ENCODE measurements at regions not wholly inside any gene's neighbourhood (a gene's known extent, or its start where the extent isn't known, plus 50 kb on each side); places are given as distances from the start of the nearest gene placed in this dataset.
A peak's percentile ranks its signal among the peaks of the same experiment; 100 is the strongest.
"Not testable (repeated sequence)": the region's sequence is repeated elsewhere in the genome, so short reads cannot be mapped to it uniquely, and the experiment has no call there.

DNA sequence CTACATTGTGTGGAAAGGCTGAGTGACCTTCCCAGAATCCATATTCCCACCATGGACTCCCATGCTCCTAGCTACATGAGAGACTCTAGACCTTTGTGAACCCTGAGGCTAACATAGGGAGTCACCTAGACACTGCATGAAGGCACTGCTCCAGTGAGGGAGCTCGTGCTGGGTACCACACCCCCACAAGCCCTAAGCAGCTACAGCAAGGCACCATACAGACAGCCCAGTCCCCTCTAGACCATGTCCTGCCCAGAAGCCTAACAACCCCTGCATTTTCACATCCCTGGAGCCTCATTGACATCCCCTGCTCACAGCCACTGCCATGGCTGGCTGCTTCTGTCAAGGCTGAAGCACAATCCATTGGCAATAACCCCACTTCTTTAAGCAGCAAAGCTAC, 176.5 kb upstream of the CTNND2 start:
- DNase-seq: no peak

DNA sequence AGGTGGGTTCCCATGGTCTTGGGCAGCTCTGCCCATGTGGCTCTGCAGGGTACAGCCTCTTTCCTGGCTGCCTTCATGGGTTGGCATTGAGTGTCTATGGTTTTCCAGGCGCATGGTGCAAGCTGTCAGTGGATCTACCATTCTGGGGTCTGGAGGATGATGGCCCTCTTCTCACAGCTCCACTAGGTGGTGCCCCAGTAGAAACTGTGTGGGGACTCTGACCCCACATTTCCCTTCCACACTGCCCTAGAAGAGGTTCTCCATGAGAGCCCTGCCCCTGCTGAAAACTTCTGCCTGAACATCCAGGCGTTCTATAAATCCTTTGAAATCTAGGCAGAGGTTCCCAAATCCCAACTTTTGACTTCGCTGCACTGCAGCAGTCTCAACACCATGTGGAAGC, 174.0 kb upstream of the CTNND2 start:
- not testable (repeated sequence) for DNase-seq

DNA sequence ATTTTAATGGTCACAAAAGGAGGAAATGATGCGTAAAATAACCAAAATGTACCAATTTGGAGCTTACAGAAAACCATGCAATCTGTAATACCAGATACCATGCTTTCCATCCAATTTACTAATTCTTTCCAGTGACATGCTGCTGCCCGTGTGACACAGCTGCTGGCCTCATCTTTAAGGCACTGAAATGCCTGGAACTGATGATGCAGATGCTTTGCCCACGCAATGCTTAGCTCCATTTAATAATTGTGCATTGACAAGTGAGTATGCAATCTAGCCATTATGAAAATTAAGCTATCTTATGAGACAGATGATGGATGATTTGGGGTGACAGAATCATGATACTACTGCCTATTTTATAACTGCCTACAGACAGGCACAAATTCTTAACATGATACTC, 169.2 kb upstream of the CTNND2 start:
- no peak for DNase-seq

DNA sequence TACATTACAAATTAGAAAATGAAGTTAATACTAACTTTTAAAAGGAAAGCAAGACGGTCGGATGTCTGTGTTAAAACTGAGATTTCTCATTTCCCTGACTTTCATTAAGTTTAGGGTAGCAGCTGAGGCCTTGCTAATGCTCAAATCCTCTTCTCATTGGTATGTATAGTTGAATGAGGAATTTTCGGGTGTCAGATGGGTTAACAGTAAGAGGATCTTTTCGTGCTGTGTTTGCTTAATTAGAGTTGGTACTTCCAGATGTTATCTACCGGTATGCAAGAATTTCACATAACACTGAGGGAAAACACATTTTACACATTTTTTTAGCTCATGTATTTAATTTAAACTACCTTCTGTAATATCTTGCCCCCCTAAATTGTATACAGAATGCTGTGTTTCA, 168.2 kb upstream of the CTNND2 start:
- DNase-seq: no peak

DNA sequence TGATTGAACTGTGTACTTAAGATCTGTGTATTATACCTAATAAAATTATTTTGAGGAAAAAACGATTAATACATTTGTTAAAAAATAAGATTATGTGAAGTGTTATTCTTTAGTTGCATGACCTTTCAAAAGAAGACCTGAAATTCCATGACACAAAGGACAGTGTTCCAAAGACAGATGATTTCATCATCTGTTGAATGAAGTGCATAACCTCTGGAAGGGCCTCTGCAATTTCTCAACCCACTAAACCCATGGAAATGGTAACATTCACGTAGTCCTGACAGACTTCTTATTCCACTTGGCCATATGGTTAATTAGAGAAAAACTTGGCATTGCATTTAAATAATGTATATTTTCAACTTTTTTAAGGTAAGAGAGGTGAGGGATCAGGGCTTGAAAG, 167.2 kb upstream of the CTNND2 start:
- no peak for DNase-seq

DNA sequence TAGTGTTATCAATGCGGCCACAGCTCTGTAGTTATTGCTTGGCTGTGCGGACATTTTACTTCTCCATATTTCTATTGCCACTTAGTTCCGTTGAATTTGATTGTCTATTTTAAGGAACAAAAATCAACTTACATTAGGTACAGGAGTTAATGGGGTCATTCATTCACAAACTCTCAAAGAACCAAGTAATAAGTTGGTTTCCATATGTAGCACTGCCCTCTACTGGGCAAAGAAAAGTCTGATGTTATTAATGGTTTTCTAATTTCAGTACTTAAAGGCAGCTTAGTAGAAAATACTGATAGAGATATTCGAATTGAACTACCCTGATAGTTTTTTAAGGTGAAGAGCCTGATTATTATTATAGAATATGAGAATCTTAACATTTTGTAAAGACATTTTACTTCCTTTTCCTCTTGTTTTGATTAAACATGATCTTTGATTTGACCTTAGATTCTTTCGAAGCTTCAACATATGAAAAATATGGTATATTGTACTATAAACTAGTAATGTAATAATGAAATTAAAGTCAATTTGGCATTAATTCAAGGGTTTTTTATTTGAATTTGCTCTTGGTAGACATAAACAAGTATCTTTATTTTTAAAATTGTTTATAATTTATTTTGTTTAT, 119.5 kb upstream of the CTNND2 start:
- peak; percentile 4 for DNase-seq

DNA sequence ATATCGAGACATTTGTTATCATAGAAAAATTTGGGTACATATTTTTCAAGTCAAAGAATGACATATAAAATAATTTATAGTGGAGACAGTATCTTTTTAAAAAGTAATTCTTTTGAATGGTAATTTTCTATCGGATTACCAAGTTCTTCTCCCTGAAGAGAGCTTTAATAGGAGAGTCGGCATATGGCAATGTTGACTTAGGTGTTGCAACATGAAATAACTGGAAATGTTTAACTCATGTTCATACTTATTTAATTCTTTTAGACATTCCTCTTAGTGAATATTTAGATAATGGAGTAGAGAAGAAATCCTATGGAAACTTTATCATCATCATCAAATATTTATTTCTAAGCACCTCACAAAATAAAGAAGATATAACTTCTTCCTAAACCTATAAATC, 118.2 kb upstream of the CTNND2 start:
- no peak for DNase-seq

DNA sequence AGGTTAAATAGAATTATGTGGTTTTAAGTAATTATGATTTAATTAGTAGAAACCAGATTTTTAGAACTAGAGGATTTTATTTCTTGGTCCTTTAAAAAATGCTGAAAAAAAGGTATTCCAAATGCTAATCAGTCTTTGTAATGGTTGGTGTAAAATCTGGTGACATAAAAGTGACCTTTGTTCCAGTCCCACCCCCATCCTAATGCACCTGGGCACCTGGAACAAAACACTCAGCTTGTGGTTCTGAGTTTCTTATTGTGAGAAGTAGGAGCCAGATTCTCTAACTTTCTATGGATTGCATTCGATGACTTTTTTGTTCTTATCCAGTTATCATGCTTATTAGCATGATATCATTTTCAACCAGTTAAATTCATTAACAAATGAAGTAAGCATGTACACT, 115.1 kb upstream of the CTNND2 start:
- DNase-seq: no peak

DNA sequence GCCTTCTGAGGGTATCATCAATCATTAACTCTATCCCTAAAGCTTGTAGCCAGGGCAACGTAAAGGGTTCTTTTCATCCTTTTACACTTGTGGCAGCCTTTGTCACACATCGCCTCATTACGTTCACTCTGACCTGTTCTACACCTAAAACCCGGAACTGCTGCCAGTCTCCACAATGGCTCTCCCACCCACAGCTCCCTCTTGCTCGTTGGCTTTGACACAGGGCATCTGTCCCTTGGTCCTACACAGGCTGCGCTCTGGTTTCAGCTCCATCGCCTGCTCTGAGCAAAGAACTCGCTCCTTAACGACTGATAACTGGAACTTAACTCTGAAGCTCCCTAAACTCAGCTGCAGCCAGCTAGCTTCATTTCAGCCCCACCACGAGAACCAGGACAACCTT, 112.8 kb upstream of the CTNND2 start:
- no peak for DNase-seq

DNA sequence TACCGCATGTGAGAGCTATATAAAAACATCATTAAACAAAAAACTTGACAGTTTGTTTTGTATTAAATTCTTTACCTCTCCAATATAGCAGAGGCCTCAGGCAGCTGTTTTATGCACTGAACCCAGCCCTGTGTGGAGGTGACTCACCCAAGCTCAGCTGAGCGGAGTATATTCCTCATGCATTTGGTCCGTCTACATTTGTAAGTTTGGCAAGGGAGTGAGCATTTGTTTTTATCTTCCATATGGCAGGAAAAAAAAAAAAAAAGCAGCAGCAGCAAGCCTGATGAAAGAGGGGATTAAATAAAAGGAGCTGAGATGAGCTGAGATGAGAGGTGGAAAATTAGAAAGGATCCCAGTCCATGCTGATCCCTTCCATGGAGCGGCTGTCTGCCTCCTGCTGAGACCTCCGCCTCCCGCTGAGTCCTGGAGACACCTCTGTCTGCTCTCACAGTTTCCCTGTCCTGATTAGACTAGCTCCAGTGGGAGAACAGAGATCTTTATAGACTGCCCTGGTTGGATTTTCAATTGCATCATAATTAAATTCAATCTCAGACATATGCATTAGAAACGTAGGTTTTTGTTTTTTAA, 112.0 kb upstream of the CTNND2 start:
- no peak for DNase-seq

DNA sequence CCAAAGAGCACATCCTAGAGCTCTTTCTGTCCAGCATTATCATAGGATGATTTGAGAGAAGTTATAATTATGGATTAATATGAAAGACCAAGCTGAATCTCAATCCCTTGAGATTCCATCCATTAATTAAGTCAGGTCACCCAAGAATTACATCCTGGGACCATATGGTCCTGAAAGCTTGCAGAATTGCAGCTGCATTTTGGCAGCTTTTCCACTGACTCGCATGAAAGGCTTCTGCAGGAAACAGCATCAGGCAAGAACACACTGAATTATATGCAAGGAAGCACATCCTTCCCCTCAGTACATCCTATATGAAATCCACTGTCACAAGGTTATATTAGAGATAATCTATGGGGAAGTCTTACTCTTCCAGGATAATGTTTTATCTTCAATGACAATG, 109.1 kb upstream of the CTNND2 start:
- DNase-seq: no peak

DNA sequence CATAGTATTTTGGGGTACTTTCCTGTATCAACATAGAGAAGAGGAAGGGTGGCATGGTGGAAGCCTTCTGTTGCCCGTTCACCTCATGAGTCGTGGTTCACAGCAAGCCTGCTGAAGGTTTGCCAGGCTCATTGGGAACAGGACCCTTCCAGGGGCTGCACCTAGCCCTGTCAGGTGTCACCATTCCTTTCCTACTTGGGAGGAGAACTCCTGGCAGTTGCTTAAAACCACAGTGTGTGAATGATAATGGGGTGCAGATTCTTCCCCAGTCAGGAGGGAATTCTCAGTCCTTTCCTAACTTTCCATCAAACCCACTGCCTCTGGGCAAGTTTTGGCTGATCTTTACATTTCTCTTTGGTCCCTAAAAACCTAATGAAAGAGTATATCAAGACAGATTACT, 99.4 kb upstream of the CTNND2 start:
- DNase-seq: no peak

DNA sequence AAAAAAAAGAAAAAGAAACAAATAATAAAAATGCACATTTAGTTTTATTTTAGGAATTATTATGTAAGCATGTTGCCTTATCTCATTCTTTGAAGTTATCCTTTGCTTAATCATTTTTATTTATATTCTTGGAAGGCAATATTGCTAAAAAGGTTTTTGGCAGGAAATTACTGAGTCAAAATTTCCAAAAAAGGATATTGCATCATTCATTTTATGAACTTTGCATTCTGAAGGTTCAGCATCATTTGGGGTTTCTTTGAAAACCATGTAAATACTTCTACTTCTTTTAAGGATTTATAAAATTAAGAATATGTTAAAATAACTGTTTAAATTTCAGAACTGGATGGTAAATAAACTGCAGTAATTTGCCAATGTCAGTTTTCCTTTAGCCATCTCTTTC, 94.2 kb upstream of the CTNND2 start:
- DNase-seq: no peak

DNA sequence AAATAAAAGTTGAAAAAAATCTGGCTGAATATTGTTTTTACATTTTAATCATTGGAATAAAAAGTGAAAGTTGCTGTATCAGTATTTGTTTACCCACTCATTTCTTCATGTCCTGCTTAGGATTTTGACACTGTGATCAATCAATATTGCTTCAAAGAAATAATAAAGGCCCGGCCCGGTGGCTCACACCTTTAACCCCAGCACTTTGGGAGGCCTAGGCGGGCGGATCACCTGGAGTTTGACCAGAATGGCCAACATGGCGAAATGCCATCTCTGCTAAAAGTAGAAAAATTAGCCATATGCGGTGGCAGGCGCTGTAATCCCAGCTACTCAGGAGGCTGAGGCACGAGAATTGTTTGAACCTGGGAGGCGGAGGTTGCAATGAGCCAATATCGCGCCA, 93.7 kb upstream of the CTNND2 start:
- DNase-seq: no peak

DNA sequence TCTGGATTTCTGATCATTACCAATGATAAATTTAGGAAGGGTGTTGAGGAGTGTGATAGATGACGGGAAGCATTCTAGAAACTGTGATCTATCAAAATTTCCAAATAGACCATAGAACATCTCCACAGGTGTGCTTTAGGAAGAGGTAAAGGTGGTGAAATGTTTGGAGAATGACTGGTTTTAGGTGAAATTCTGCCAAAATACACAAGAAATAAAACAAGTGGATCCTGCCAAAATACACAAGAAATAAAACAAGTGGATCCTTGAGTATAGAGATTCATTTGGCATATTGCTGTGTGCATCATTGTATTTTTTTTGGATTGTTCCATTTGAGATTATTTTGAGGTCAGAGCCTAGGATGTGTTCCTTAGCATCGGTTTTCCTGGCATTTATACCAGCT, 88.3 kb upstream of the CTNND2 start:
- no peak for DNase-seq

DNA sequence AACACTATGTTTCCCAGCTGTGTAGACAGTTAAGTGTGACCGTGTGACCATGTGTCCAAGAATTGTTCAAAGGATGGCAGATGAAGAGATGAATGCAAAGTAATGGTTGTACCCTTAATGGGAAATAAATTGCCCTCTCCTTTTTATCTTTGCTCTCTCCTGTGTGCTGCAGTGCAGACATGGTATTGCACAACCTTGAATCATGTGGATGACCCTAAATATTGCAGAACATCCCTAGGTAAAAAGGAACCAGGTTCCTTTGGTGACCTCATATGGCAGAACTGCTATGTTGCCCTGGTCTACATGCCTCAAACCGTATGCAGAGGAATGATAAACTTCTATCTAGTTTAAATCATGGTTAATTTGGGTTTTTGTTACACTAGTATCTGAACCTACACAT, 81.7 kb upstream of the CTNND2 start:
- no peak for DNase-seq

DNA sequence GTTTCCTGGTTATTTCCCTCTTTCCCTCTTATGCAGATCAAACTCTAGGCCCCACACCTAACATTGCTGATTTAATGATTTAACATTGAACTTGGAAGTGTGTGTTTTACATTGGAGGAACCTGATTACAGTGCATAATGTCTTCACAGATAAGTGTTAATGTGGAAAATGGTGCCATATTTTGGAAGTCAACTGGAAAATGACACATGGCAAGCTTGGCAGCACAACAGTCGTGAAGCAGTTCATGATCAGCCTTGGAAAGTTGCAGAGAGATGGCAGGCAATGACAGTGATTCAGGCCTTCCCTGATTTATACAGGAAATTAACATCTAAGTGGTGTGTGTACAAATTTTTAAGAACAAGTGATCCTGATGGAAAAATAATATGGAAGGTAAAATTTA, 80.0 kb upstream of the CTNND2 start:
- DNase-seq: no peak

DNA sequence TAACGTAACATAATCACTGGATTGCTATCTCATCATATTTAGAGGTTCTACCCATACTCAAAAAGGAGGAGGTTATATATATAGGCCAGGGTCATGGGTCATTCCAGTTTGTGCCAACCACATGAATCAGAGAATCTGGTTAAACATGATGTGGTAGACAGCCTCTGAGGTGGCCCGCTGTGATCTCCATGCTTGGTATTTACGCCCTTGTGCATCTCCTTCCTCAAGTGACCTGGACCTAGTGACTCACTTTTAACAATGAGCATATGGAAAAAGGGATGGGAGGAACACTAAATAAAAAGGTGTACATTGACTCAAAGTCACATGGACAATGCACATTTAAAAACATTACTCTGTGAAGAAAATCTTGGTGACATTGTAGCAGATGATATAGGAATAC, 77.7 kb upstream of the CTNND2 start:
- no peak for DNase-seq

DNA sequence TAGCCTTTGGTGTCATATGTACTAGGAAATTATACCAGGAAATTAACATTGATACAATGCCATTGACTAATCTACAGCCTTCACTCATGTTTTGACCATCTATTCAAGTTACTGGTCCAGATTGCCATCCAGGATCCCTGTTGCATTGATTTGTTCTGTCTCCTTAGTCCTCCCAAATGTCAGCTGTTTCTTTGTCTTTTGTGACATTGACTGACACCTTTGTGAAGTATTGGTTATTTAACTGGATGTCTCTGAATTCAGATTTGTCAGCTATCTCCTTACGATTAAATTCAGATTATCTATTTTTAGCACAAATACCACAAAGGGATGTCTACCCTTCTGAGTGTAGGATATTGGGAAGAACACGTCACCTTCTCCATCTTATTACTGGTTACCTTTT, 73.7 kb upstream of the CTNND2 start:
- no peak for DNase-seq

DNA sequence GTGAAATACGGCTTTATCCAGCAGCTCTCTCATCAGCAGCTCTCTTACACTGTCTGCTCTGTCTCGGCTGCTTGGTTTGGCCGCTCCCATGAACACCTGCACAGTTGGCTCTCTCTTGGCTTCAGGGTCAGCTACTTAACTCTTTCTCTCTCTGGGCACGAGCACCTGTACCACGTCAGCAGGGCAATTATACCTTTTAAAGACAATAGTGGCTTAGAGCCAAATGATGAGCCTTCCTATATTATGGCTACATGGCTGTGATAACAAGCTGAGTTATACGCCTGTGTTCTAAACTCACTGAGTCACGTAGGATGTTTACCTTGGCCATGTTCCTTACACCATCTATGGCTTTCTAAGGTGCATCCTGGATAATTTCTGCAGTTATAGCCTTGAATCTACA, 69.2 kb upstream of the CTNND2 start:
- DNase-seq: no peak

DNA sequence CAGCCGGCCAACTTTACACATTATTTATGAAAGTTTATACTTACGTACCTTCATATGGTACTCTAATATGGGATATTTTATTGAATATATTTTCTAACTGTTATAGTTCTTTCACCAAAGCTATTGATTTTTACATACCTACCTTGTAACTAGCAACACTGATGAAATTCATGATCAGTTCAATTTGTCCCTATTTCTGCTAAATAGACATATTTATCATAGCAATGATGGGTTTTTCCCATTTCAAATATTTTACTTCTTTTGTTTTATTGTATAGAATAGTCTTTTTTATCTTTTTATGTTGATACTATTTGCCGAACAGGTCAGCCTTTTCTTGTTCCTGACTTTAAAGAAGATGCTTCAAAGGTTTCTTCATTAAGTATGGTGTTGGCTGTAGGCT, 59.0 kb upstream of the CTNND2 start:
- no peak for DNase-seq

DNA sequence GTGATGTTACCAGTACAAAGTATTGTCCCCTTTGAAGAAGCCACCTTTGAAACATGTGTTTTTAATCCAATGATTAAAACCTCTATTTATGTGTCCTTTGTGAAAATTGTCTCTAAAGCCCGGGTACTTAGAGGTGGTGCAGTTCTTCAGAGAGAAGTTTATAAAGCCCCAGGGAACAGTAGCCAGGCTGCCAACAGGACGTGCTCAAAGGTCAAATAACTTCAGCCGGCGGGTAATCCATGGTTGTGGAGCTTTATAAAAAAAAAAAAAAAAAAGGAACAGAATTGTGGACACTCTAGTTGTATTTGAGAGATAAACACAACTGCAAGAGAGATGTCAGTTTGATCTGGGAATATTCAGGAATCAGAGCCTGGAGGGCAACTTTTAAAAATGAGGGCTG, 57.9 kb upstream of the CTNND2 start:
- DNase-seq: no peak

DNA sequence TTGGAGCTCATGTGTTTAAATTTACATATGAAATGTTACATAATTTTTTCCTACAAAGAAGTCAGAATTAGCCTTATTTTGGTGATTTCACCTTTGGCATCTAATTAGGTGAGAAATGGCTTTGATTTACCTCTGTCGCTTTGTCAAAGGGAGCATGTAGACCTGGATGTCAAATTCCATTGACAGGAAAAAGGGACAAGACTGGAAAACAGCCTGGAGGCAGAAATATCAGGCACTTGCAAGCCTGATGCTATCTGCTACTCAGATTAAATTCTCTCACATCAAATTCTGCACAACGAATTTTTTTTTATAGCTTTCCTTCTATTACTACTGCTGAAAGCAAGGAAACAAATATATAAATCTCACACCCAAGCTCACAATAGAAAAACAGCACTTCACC, 54.1 kb upstream of the CTNND2 start:
- no peak for DNase-seq

DNA sequence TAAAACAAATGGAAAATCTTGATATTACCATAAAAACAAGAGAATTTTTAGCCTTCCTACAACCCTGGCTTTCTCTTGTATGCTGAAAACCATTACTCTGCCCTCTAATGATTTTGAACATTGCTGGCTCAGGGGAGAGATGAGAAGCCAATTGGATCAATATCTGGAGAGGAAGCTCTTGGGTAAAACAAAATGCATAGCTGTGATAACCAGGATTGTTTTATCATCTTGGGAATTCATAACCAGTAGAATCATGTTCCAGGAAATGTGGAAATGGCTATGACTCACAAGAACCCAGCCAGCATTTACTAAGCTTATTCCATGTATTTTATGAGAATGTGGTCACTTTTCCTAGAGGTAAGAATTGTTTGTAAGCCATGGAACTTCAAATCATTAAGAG, 51.1 kb upstream of the CTNND2 start:
- DNase-seq: no peak
